IPS-NIHi7 (cell line): ENCODE measurements at regions not wholly inside any gene's neighbourhood (a gene's known extent, or its start where the extent isn't known, plus 50 kb on each side); places are given as distances from the start of the nearest gene placed in this dataset.
"Not testable (repeated sequence)": the region's sequence is repeated elsewhere in the genome, so short reads cannot be mapped to it uniquely, and the experiment has no call there.

ENCODE experiments used
- DNase-seq: peaks from one replicate; pipeline ENCODE4 v3.0.0; 2012; ENCODE audit warnings: mixed read lengths; ENCODE audit errors: extremely low spot score

DNA sequence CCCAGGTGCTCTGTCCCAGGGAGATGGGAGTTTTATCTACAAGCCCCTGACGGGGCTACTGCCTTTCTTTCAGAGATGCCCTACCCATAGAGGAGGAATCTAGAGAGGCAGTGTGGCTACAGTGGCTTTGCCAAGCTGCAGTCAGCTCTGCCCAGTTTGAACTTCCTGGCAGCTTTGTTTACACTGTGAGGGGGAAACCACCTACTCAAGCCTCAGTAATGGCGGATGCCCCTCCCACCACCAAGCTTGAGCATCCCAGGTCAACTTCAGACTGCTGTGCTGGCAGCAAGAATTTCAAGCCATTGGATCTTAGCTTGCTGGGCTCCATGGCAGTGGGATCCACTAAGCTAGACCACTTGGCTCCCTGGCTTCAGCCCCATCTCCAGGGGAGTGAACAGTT lies 53.1 kb upstream of the TMEM252 start:
- DNase-seq, result not testable (repeated sequence)

DNA sequence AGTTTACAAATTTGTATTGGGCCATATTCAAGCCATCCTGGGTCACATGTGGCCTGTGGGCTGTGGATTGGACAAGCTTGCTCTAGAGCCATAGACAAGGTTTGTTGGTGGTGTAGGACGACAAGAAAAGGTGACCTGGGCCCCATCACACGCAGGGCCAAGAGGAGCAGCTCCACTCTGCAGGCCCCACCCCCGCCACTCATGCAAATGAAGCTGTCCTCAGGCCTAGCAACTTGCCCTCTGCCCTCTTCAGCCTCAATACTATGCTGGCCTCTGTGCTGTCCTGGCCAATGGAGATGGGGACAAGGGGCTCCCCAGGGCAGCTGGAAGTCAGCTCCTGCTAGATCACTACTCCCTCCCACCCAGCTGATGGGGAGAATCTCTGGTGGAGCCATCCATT lies 55.2 kb upstream of the TMEM252 start:
- peak; percentile 30 for DNase-seq

DNA sequence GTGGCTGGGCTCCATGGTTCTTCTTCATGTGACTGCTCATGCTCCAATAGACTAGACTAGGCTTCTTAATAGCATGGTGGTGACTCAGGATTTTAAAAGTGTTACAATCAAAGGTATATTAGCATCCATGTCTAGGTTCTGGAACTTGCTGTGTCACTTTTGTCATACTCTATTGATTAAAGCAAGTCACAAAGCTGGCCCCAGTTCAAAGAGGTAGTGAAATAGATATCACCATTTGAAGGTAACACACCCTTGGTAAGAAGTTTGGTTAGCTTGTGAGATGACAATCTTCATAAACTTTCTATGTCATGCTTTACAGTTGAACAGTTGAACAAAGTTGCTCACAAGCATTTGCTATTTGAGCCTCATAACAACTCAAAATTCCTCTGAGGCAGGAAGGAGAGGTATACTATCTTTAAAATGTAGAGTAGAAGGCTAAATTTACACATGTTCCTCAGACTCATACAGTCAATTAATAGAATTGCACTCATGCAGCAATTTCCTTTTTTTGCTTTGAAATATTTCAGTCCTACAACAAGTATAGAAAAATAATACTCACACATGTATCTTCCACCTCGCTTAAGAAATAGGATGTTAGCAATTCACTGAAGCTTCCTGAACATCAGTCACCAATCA lies 56.8 kb upstream of the TMEM252 start:
- DNase-seq, result no peak

DNA sequence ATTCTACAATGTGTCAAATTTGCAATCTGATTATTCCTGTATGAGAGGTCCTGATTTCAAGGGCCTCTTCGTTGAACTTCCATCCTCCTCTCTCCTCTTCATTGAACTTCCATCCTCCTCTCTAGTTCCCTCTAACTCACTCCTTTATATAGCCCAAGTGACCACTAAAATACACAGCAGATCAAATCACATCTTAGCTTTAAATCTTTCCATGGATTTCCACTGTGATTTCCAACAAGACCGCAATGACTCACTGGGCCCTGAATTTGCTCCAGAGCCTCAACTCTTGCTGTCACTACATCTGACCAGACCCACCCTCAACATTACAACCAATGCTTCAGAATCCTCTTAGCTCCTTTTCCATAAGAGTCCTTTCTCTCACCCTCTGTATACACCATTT lies 59.1 kb upstream of the TMEM252 start:
- DNase-seq, result no peak

DNA sequence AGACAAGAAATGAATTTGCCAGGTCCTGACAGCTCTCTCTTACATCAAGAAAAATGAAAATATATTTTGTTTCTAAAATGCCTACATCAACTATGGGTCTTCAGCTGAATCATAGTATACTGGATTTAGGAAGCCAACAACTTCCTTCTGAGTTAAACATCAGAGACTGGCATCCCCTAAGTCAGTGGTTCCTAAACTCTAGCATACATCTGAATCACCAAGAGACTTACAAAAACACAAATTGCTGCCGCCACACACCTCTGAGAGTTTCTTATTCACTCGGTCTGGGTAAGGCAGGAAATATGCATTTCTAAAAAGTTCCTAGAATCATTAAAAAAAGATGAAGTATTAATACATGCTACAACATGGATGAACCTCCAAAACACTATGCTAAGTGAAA lies 60.4 kb upstream of the TMEM252 start:
- DNase-seq, result no peak

DNA sequence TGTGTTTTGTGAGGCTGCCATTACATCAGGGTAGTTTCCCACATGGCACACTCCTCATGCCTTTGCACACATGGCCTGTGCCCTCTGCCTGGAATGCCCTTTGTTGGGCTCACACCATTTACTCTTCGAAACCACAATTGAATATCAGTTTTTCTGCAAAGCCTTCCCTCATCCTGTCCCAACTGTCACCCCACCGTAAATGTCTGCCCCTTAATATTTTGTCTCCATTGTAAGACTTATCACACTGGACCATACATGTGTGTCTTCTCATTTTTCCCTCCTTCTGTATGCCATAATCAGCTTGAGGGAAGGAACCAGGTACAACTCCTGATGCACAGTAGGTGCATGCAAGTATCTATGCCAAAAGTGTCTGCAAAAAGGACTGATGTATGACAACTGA lies 62.7 kb upstream of the TMEM252 start:
- no peak for DNase-seq

DNA sequence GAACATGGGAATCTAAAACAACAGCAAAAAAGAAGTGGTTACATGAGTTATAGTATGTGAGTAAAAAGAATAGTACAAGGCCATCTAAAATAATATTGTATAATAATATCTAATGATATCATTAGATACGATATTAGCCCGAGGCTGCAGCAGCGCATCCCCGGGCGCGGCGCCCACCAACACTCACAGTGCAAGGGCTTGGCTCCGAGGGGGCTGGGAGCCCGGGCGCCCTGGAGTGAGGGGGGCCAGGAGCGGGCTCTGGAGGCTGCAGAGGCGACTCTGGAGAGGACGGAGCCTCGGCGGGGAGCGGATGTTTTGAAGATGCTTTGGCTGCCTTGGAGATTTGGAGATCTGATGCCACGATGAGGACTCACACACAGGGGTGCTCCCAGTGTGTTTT lies 68.1 kb upstream of the TMEM252 start:
- no peak for DNase-seq

DNA sequence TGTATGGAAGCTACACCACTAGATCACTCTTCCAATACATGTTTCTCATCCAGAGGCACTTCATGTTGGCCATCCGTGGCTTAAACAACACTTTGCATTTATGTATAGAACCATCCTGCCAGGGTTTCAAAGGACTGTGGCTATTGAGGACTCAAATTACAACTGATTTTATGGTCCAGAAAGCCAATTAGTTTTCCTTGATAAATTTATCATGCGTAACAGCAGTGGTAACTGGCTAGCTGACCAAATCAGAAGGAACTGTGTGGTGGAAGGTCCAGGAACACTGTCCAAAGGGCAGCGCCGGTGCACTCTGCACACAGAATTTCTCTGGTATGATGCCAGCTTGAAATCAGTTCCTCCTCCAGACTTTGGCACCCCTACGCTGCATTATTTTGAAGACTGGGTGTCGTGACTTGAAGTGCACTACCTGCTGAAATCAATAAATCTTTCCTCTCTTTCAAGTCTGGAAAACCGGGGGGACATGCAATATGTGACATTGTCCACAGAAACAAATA lies 69.3 kb upstream of the TMEM252 start:
- DNase-seq, result no peak

DNA sequence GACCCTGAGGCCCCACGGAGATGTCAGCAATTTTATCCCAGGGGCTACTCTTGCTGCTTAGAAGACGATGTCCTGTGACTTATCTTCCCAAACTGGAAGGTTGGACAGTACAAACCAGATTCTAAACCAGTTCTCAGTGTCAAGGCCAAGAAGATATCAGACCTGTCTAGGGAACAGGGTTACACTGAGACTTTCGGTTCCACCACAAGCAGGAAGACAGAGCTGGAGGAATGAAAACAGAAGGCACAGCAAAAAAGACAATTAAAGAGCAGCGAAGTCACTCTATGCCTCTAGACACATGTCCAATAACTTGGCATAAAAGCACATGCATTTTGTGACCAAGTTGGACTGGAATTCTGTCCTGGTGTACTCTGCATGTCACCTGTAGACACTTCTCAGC lies 73.4 kb upstream of the TMEM252 start:
- no peak for DNase-seq

DNA sequence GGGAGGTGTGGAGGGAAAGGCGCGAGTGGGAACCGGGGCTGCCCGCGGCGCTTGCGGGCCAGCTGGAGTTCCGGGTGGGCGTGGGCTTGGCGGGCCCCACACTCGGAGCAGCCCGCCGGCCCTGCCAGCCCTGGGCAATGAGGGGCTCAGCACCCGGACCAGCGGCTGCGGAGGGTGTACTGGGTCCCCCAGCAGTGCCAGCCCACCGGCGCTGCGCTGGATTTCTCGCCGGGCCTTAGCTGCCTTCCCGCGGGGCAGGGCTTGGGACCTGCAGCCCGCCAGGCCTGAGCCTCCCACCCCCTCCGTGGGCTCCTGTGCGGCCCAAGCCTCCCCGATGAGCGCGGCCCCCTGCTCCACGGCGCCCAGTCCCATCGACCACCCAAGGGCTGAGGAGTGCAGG lies 76.3 kb upstream of the TMEM252 start:
- DNase-seq, result not testable (repeated sequence)

DNA sequence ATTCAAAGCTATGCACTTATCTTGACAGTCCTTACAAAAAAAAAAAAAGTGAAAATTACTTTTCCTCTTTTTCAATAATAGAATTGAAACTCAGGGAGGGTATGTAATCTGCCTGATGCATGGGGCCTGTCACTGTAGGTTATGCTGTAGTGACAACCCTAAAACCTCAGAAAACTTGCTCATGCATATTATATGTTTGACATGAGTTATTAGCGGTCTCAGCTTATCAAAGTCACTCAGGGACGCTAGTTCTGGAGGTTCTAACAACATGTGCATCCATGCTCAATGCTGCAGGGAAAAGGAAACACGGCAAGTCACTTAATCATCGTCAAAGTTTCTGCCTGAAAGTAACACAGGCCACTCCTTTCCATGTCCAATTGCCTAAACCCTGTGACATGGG lies 78.4 kb upstream of the TMEM252 start:
- no peak for DNase-seq

DNA sequence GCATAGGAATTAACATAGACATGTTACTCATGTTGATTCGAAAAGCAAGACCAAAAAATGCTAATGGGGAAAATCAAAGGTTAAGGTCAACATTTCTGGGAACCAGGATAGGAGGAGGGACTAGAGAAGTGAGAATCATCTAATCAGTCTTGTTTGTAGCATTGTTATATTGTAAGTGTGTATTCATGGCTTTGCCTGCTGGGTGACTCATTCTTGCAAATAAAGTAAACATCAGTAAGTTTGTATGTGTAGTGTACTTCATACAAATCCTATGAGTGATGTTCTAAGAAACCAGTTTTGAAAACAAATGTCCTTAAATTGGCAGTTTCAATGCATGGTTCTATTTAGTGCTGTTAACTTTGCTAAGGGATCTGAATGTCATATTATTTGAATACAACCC lies 79.0 kb upstream of the TMEM252 start:
- no peak for DNase-seq

DNA sequence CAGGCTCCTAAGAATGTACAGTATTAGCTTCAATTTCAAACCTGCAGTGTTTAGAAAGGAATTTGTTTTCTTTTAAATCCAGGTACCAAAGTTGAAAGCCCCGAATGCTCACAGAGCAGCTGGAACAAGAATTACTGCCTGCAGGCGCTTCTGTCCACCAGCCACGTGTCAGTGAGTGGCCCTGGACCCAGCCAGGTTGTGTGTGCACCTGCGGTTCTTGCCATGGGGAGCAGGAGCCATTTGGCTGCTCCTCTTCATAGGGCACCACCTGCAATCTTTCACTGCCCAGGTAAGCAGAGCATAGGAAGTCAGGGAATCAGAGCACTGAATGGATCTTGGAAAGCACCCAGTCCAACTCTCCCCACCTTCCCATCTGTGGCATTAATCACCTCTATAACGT lies 79.5 kb upstream of the PIP5K1B start:
- DNase-seq, result no peak

DNA sequence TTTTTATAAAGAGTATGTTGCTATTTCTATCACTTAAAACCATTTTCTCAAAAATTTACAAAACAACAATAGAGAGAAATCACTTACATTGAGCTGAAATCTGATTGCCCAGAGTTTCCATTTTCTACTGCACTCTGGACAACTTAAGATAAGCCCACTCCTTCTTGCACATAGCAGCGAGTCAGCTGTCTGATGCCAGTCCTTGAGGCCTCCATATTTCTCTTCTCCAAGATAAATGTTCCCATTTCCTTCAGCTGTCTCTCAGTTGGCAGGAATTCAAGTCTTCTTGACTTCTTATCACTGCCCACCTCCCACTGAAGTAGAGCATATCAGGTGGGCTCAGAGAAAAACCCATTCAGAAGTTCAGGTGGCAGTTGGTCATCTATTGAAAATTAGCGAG lies 78.5 kb upstream of the PIP5K1B start:
- DNase-seq, result no peak

DNA sequence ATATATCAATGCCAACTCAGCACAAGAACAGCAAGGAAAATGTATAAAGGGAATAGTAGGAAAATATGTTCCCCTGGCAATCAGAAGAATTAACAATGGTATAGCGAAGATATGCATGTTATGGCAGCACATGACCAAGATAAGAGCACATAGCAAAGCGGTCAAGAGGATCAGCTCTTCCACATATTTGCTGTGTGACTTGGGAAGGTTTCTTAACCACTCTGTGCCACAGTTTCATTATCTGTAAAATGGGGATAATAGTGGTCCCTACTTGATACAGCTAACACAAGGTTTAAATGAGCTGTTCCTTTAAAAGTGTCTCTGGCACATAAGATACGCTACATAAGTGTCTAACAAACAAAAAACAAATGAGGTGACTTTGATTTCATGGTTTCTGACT lies 77.9 kb upstream of the PIP5K1B start:
- DNase-seq, result no peak

DNA sequence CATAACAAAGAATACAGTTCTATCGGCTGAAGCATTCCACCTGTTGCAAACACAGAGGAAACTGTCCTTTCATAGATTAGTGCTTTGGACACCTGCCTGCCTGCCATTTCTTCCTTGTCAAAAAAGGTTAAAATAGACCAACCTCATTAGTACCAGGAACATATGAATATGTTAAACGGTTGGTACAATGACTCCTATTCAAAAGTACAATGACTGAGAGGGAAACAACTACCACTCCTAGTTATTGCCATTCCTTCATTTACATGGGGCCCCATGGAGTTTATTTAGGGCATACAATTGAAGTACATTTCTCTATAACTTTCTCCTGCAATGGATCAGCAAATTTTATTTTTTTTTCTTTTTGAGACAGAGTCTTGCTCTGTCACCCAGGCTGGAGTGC lies 77.4 kb upstream of the PIP5K1B start:
- DNase-seq, result no peak

DNA sequence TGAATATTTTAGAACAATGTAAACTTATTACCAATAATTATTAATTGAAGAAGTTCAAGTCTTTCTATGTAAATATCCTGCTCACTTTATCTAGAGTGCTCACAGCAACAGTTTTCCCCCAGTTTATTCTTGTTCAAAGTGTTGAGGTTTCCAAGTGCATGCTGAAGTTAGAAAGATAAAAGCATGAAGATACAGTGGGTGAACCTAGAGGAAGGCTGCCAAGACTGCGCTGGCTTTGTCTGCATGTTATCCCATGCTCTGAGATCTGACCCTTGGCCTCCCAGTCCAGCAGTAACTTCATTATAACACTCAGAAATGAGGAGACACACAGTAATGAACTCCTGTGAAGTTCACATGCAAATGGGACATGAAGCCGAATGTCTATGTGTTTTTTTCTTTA lies 76.0 kb upstream of the PIP5K1B start:
- no peak for DNase-seq

DNA sequence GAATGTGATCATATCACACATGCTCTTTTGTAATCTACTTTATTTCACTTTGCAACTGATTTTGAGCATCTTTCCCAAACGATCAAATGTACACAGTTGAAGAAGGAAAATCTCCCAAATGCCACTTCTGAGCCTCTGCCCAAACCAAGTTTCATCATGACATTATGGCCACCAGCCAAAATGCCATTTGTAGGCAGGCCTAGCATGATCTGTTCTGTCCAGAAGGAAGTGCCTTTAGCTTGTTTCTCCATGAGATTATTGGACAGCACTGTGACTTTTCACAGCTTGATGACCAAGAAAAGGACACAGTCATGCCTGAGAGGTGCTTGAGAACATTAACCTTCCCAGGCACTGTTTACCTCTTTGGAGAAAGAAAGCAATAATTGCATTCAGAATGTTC lies 73.2 kb upstream of the PIP5K1B start:
- no peak for DNase-seq

DNA sequence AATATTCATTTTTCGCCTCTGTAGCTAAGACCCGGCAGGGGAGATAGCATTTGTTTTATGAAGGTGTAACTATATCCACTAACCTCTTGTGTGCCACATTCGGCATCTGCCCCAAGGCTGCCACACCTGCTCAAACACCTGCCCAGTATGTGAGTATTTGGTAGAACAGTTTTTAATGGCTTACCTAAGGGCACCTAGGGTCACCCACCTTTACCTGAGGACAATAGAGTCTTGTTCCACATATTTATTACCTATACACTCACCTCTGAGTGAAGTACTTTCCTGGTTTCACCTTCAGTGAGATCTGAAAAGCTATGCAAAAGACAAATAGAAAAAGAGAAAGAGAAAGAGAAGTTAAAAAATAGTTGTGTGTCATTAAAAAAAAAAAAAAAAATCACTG lies 68.0 kb upstream of the PIP5K1B start:
- no peak for DNase-seq

DNA sequence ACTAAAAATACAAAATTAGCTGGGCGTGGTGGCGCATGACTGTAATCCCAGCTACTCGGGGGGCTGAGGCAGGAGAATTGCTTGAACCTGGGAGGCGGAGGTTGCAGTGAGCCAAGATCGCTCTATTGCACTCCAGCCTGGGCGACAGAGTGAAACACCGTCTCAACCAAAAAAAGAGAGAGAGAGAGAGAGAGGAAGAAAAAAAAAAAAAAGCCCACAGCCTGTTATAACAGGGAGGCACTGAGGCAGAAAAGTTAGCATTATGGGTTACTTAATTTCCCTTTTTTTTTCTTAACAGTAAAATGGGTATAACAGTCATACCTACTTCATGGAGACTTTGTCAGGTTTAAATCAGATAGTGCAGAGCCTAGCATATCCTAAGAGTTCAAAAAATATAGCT lies 65.8 kb upstream of the PIP5K1B start:
- DNase-seq, result not testable (repeated sequence)

DNA sequence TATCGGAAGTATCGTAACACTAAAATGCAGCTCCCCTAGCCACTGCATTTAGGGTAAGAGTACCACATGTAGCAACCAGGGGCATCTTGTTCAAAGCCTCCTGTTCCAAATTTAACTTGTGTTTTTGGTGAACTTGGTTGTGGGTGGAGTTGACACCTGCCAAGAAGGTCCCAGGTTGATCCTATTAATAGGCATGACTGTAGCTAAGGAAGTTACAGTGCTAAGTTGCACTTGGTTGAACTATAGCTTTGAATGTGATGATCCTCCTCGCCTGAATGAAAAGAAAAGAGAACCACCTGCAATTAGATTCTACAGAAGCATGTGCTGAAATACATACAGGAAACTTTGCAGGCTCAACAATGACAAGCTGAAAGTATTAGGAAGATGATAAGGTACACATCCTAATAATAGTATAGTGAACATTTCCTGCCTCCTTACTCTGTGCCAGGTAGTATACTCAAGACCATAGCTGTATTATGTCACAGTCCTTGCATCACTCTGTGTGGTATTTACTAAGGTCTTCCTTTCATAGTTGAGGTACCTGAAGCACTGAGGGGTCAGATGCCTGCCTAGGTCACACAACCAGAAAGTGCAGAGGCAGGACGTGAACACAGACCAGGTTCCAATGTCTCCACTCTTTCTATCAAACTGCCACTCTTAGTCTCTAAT lies 64.5 kb upstream of the PIP5K1B start:
- no peak for DNase-seq

DNA sequence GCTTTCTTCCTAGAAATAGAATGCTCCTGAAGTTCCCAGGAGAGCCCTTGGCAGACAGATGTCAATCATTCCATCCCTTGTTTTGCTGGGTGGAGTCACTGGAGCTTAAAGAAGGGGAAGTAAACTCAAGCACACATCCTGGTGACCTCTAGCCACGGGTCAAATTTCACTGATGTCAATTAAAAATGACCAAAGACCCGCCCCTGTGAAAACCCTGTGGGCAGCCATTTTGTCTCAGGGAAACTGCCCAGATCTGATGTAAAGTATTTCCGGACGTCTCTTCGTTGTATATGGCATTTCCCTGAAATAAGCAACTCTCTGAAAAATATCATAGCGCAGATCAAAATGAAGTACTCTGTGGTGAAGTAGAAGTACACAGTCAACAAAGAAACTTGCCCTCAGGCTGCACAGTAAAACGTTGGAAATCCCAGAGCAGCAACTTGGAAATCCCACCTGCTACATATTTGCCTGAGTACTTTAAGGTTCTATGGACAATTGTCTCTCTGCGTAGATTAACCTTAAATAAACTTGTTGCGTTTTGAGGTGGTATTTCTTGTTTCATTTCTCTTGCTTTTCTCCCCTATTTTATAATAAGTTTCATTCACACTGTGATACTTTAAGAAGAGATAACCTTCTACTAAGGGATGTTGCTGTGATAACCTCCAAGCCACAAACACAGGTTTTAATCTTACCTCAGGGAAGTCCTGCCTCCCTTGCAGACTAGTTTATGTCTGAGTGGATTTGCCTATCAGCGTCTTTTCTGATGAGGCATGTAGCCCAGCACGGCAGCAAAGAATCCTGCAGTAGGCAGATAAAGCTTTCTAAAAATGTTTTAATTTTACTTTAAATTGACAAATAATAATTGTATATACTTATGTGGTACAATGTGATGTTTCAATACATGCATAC lies 60.9 kb upstream of the PIP5K1B start:
- peak; percentile 41 for DNase-seq

DNA sequence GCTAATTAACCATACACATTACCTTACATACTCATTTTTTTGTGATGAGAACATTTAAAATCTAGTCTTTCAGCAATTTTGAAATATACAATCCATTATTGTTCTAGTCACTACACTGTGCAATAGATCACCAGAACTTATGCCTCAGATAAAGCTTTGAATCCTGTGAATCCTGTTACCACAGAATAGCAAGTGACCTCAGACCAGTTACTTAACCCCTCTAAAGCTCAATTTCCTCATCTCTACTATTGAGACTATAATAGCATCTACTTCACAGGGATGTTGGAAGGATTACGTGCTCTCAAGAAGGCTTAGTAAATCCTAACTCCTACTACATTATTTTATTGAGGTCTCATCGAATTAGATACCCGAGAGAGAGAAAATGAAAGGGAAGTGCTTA lies 60.2 kb upstream of the PIP5K1B start:
- DNase-seq, result no peak
